RPMI7951 (cell line): ENCODE measurements at regions not wholly inside any gene's neighbourhood (a gene's known extent, or its start where the extent isn't known, plus 50 kb on each side); places are given as distances from the start of the nearest gene placed in this dataset.

Experiments
- DNase-seq: peaks from one replicate; pipeline ENCODE4 v3.0.0-alpha.2; 2012; ENCODE audit warnings: low read depth

DNA sequence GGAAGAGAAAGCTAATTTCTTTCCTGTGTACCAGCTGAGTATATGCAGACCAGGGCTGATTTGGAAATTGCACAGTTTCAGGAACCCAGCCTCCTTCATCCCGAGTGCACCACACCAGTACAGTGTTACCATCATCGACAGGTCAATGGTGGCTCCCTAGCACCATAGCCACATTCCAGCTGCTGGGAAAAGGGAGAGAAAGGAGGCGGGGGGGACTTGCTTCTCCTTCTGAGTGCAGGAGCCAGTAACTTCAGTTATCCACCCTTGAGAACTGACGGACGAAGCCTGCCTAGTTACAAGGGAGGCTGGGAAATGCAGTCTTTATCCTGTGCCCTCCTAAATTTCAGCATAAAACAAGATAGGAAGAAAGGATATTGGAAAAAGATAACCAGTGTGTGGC lies 129.7 kb upstream of the PRICKLE2 start:
- DNase-seq: no peak

DNA sequence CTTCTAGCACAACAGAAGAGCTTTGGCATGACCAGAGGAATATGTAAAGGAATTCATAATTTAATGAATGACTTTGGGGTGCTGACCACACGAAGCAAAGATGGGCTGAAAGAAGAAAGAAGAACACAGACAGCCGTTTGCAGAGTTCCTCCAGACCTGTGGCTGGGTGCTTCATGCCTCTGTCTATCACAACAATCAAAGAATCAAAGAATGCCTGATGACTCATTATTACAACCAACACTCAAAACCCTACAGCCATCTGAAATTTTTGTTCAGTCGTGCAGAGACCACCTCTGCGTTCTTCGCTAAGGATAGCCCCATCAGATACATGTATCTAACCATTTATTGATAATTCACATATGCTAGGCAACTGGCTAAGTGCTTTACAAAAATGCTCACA lies 129.0 kb upstream of the PRICKLE2 start:
- peak; percentile 73 for DNase-seq

DNA sequence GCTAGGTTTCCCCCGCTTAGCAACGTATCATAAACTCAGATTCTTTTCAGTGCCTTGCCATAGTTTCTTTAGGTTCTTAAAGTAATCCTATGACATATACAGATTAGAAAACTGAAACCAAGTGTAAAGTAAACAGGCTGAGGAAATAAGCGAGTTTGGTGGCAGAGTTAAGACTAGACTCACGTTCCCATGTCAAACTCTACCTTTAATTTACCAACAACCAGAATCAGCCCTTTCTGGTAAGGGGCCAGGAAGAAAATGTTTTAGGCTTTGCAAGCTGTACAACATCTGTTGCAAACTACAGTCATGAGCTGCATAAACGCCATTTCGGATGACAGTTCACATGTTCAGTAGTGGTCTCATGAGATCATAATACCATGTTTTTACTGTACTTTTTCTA lies 128.0 kb upstream of the PRICKLE2 start:
- DNase-seq: peak; percentile 41

DNA sequence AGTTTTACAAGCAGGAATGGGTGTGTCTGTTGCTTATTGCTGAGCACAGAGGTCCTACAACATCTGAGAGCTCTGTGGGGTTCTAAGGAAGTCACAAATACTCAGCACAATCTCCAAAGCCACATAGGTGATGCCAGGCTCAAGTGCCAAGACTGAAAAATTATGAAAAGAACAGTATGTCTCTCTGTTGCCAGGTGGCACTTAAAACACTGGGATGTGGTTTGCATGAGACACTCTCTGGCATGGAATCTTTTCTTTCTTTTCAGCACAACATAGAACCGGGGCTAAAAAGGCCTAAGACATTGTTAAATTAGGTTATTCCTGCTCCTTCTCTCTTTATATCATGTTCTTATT lies 127.3 kb upstream of the PRICKLE2 start:
- peak; percentile 57 for DNase-seq

DNA sequence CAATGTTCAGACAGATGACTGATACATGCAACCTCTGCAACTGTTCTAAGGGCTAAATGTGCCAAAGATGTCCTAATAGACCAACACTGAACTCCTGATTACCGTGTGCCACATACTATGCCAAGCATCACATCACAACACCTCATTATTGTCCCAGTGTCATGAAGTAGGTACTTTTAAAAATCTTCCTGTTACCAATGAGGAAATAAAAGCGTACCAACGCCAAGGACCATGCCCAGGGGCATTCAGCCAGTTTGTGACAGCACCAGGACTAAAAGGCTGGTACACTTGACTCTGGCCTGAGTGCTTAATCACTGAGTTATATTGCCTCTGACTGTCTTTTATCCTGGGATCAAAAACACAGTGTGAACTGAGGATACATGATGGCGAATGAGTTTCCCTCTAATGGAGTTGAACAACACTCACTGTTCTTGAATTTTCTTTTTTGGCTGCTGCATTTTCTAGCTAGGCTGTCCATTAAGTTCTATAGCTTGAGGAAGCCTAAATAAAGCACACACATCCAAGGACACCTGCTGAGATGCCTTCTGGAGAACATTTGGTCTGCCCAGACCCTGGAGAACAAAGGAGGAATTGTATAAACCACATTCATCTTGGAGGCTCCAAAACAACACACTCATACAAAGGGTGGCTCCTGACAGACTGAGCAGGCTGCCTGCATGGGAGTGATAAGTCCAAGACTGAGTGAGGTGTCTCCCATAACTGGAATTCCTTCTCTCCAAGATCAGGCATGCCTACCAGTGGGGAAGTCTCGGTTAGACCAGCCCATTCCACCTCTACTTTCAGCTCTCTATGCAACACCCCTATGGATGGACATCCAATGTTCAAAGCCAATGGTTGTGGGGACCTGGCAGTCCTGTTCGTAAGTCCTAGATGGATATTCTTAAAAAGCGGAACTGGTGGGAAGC lies 126.7 kb upstream of the PRICKLE2 start:
- DNase-seq: peak; percentile 65

DNA sequence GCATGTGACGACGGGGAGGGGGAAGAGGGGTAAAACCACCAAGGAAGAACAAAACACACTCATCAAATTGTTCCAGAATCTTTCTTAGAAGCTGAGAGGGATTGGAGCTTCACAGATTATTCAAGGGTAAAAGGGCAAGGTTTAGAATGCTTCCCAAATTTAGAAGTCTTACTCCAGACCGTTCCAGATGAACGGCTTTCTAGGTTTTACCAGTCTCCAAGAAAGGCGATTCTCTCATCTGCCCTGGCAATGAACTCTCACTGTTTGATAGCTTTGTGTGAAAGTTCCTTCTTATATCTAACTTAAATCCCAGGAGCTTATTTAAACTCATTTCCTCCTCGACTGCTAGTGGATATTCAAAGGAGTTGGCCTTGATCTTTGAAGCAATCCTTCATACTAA lies 124.3 kb upstream of the PRICKLE2 start:
- no peak for DNase-seq

DNA sequence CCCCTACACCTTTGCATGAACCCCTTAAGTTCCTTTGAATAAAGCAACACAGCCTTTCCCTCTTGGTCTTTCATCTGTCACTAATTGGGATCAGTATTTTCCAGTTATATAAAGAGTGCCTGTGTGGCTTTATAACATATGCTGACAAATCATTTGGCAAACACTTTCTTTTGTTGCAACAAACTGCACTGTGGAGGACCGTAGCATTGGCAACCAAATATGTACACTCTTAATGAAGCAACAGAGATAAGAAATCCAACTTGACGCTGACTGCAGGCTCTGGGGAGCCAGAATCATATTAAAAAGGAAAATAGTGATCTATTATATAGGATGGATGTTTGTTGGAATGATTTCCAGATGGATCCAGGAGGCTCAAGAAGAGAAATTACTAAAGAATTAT lies 120.1 kb upstream of the PRICKLE2 start:
- DNase-seq: peak; percentile 80

DNA sequence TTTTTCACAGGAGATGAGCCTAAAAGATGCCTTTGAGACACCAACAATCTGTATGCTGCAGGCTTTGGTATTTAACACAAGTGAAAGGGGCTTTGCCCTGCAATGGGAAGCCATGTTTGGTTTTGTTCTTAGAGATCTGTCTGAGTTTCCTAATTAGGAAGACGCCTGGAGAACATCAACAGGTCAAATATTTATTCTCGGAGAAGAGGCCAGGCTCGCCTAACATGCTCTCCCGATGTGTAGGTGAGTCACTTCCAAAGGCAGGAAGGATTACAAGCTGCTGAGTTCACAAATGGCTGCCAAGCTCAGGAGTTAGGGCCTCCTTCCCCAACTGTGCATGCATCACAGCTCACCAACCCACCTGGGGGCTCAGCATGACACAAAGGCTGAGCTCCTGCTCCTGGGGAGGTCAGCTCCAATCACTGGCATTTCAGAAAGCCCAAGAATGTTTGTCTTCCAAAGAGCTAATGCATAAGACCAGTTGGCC lies 119.5 kb upstream of the PRICKLE2 start:
- peak; percentile 74 for DNase-seq

DNA sequence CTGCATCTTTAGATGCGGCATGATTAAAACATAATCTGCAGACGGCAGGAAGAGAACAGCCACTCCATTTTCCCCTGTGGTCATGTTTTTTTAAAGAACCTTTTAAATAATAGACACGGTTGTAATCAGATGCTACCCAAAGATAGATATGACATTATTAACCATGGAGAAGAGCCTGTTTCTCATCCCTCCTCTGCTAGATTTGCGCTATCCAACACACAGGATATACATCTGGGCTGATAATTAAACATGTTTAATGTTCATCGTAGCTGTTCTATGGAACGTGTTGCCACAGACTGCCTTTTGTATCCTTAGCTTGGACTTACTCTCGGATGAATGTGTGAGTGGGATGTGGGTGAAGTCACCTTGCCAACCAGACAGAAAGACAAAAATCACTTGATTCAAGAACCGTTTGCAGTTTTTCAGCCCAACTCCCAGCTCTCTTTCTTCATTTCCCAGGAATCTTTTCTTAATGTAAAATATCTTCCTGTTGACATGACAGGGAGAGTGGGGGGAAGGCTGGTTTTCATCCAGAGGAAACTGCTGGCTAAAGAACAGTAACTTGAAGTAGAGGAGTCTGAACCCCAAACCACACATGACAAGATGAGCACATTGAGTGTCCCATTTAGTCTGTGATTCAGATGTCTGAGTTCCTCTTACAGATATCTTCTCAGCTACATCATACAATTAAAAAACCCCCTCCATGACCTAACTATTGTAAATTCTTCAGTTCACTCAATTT lies 118.6 kb upstream of the PRICKLE2 start:
- DNase-seq: peak; percentile 58

DNA sequence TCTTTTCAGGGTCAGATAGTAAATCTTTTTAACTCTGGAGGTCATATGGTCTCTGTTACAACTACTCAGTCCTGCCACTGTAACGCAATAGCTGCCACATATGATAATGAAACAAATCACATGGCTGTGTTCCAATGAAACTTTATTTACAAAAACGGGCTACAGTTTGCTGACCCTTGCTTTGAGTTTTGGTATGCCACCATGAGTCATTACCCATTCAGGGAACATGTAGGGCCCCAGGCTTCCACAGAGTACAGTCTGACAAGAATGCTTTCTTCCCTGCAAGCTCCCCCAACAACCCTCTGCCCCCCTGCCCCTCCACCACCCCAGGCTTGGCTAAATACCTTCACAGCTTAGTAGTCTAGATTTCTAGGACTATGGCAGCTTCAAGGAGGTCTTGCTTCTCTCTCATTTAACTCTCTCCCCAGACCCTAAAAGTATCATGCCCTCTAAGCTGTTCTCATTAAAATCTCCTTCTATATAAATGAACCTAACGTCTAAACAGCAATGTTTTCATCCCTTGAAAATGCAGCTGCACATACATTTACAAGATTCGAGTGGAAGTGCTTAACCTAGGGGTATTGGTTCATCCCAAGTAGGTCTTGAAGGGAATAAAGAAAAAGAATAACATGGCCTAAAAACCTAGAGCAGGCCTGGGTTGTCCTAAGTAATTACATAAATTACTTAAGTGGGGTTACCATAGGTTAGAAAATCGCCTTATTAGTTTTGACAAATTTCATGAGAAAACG lies 117.8 kb upstream of the PRICKLE2 start:
- DNase-seq: peak; percentile 97

DNA sequence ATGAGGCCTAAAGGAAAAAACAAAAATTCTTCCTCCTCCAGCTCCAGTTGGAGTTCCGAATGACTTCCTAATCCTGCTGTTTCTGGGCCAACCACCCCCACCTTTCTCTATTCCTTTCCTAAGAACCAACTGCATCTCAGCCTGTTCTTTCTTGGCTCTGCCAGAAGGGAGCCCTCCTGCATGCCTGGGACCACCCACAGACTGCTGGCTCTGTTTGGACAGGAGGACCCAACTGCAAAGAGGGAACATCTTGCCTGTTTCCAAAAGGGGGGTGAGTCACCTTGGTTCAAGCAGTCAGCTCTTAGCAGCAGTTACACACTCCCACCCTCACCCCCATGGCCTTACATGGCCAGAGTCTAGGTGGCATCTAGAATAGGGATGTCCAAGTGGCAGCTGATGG lies 116.0 kb upstream of the PRICKLE2 start:
- peak; percentile 26 for DNase-seq

DNA sequence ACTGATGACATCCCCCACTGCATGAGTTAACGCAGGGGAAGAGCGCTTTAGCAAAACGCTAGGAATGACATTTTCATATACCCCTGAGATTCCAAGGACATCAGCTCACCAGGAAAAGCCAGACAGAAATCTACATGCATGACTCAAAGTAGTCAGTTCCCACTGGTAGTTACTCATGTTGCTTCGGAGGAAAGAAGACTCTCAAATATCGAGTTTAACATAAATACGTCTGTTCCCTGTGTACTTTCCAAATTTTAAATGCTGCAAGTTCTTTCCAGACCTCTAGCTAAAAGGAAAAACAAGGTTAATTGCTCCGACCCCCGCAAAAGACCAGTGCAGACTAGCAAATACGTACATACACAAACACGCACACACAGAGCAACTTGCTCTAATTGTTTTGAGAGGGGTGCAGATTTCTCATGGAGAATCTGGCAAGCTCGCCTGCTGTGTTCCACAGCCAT lies 115.4 kb upstream of the PRICKLE2 start:
- DNase-seq: peak; percentile 65

DNA sequence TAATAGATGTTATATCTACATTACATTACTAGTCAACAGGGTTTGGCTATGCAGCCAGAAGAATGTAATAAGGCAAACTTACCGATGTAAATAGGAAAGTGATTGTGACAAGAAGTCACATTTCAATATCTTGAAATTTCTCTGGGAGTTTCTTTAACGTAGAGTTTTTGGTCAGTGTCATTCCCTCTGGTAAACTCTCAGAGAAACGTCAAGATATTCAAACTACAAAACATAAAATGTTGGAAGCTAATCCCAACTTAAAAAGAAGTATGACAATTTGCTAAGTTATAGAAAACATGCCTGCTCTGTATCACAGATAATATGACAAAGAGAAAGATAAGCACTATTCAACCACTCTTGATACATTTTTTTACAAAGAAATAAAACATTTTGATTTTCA lies 111.2 kb upstream of the PRICKLE2 start:
- no peak for DNase-seq

DNA sequence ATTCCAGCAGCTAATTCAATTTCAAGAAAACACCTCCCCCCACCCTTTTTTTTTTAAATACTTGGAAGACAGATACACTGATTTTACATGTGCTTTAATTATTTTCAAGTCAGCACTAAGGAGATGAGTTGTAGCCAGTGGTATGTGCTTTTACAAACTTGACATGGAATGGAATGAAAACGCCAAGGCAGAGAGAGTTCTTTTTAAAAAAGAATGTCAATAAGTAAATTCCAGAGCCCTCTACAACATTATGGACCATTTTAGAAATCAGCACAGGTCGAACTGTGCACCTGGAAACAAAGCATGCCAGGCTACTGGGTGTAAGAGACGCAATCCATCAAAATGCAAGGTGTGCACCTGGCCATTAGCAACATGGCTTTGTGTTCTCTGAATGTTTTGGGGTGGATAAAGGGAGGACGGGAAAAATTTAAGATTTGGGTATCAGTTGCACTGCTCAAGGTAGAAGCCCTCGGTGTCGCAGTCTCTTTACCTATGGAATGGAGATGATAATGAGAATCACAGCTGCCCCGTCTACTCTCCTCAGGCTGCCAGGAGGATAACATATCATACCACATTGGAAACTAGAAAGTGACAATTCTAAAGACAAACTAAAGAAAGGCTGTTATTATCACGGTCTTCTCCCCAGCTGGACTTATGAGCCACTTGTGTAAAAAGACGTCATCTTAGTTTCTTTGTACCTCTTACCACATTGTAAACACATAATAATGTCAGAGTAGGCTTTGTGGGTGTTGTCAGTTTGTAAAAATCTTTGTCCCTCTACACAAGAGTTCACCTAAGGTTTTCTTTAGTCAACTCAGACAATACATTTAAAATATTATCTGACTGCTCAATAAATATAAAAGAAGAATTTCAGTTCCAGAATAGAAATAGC lies 107.4 kb upstream of the PRICKLE2 start:
- DNase-seq: no peak

DNA sequence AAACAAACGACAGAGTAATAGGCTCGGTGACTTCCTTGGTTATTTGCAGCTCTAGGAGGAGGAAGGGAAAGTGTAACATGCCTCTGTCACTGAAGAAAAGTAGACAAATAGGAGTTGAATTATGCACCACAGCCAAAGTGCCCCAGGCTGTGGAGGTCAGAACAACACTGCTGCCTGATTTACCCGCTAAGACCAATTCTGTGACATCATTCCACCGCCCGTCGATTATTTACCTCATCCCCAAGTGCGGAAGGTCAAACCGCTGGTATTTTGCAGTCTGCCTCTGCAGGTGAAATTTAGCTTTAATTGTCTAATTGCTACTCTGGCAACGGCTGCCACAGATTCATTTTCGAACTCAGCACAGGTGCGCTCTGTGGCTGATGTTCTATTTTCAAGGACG lies 106.3 kb upstream of the PRICKLE2 start:
- peak; percentile 81 for DNase-seq

DNA sequence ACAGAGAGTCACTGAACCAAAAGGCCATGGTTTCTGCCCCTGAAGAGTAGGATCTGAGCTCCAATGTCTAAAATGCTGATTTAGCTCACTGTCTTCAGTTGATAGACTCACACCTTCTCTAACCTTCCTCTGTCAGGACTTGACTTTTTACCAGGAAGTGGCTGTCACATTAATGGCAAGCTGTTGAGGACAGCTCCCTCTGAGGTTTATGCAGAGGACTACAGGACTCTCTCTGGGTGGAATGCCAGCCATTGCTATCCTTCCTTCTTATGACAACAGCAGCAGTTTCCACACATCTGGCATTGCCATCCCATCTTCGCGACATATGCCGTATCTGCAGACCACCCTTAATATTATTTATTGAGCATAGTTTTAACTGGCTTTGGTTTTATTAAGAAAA lies 103.8 kb upstream of the PRICKLE2 start:
- peak; percentile 37 for DNase-seq

DNA sequence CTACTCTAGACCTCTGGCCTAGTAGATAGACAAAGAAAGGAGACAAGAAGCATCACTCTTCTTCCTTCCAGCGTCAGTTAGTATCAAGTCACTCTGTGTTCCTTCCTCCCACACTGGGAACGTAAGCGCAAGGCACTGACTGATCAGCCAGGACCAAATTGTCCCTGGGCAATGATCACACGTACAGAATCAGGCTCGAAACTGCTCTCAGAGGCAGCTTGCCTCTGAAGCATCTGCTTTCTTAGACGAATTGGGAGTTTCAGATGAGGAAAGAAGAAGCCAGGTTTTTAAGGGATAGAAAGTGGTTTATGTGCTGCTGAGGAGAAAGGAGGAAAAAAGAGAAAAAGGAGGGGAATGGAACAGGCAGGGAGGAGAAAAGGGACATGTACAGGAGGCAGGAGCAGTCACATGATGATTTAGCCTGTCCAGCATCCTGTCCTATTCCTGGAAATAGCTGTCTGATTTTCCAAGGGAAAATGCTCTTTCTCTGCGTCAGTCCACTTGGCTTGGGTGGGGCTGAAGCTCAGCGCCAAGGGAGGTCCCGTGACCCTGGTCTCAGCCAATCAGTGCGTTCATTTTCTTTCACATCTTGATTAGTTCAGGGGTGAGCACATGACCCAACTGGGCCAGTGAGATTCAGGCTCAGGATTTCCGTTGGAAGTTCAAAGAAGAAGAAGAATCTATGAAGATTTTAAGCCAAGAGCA lies 102.0 kb upstream of the PRICKLE2 start:
- DNase-seq: no peak

DNA sequence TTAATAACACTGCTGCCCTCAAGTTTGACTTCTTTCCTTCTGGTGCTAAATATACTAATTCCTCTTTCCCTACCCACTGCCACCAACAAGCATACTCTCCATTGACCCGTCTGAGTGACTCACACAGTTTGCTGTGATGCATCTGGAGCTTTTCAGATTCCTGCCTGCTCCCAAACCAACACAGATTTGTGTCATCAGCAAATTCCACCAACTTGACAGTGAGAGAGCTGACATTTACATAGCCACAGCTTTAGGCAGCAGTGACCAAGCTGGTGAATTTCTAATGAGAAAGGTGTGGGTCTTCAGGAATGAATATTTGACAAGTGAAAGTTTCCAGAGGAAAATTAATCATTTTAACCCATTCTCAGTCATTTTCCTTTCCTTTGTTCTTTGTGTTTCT lies 96.5 kb upstream of the PRICKLE2 start:
- peak; percentile 91 for DNase-seq

DNA sequence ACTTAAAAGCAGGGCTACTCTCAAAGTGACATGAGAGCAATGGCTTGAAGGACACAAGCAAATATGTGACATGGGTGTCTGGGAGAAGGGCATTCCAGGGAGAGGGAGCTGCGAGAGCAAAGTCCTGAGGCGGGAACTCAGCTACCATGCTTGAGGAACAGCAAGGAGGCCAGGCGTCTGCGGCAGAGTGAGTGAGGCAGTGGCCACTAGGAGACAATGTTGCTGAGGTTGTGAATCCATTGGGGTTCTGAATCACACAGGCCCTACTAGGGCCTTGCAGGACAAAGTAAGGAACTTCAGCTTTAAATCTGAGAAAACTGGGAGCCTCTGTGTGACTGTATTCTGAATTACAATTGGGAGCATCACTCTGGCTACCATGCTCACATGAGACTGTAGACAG lies 94.1 kb upstream of the PRICKLE2 start:
- DNase-seq: peak; percentile 20

DNA sequence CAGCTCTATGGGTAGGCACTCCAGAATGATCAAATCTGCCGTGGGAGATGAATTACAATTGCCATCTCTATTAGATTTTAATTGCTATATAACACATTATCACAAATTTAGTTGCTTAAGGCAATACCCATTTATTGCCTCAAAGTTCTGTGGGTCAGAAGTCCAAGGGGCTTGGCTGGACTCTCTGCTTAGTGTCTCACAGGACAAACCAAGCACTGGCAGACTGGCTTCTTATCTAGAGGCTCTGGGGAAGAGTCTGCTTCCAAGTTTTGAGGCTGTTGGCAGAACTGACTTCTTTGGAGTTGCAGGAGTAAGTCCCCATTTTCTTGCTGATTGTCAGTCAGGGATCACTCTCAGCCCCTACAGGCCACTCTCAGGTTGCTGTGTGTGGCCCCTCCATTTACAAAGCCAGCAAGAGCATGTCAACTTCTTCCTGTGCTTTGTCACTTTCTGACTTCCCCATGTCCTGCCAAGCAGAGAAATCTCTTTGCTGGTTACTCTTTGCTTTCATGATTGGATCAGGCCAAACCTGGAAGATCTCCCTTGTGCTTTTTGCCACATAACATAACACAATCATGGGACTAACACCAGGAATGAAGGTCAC lies 93.5 kb upstream of the PRICKLE2 start:
- DNase-seq: no peak
